Activated CD8-positive, alpha-beta memory T cell treated with anti-CD3 and anti-CD28 coated beads for 24 hours (primary cell): ENCODE measurements at regions not wholly inside any gene's neighbourhood (a gene's known extent, or its start where the extent isn't known, plus 50 kb on each side); places are given as distances from the start of the nearest gene placed in this dataset.

ENCODE experiments used
- DNase-seq: peaks from one replicate; pipeline ENCODE4 v3.0.0-alpha.2; 2020

DNA sequence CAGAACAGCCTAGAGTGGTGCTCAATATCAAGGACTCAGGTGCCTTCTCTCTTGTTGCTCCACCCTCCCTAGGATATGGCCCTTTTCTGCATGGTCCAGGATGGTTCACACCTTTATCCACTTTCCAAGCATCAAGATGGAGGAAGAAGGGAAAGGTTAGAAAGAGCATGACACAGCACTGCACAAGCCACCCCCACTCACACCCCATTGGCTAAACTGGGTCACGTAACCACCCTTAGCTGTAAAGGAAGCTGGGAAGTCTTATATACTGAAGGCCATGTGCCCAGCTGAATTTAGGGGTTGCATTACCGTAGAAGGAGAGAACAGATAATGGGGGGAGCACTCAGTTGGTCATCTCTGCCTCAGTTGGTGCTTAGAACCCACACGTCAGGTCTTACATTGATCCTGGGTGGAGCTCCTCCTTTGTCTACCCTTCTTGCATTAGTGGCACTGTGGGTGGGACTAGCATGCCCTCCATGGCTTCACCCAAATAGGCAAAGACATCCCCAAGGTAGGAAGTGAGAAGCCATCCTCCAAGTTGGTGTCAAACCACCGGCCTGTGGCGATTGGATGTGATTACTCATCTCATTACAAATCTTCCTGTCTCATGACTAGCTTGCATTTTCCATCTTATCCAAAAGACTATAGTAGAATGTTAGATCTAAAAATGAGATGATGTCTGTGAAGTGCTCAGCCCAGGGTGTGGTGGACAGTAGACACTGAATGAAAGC, 248.5 kb downstream of the HAUS1 start:
- no peak for DNase-seq

- no peak for DNase-seq
Observed at GRCh38 chr18:46353460-46353859, 249.3 kb downstream of the HAUS1 start.

GRCh38 chr18:46356278-46357033, 252.3 kb downstream of the HAUS1 start:
- DNase-seq, result no peak

- no peak for DNase-seq
Observed at GRCh38 chr18:46360102-46360699, 256.0 kb downstream of the HAUS1 start.

DNA sequence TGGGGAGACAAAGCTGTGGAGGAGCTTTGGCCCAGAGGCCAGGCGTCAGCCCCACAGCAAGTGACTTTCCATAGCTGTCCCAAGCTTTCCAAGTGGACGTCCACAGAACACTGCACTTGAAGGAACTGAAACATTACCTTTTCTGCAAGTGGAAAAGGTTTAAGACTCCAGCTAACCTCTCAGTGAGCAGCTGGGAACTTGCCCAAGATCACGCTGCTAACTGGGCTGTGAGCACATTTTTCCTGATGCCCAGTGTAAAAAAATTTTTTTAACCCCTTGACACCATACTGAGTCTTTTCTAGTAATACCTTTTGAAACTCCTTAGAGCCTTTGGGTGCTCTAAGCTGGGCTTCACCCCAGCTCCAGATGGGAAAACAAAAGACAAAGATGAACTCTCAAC, 256.7 kb downstream of the HAUS1 start:
- DNase-seq, result no peak

DNA sequence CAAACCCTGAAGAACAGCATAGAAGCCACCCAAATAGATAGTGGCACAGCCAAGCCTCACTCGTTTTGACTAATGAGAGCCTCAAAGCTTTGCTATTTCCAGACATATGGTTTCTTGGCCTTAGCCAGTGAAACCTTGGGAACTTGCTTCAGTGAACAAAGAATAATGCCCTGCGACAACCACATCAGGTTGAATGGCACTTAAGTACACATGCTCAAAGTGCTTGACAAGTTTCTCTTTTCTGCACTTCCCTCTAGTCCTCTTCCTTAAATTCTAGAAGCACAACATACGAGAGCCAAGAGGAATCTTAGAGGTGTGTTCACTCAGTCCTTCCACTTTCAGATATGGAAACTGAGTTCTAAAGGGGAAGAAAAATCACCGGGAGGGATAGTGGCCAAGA, 258.3 kb downstream of the HAUS1 start:
- no peak for DNase-seq

GRCh38 chr18:46364048-46364447, 259.9 kb downstream of the HAUS1 start:
- DNase-seq, result no peak

DNA sequence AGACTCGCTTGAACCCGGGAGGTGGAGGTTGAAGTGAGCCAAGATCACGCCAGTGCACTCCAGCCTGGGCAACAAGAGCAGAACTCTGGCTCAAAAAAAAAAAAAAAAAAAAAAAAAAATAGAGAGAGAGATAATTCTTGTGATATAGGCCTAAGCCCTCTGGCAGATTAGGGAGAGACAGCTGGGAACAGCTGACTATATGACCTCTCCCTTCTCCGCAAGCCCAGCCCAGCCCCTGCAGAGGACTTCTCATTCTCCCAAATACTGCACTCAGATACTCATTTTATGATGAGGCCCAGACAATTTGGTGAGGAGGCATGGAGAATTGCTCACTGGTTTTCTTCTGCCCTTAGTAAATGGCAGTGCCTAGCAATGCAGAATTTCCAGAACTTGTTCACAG, 262.0 kb downstream of the HAUS1 start:
- DNase-seq, result no peak

DNA sequence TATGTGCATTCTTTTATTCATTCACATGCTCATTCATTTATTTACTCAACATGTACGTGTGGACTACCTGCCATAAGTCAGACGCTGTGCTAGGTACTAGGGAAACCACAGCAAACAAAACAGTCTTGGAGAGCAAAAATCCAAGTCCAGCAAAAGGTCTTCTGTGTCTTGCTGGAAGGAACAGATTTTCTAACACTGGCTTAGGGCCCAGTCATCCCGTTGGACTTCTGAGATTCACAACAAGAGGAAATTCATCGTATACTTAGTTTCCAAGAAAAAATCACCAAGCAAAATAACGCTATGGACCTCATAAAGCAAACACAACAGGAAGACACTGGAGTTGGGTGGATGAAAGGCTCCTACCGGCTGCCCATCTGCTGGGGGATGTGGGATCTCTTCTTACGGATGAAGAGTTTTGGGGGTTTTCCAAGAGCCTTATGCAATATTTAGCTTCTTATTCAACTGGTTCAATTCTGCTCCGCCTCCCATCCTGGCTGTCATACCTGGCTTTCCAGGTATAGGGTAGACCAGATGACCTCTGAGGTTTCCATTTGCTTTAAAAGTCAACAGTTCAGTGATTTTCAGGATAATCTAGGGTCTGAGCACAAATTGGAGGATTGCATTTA, 262.7 kb downstream of the HAUS1 start:
- no peak for DNase-seq

- no peak for DNase-seq
Observed at GRCh38 chr18:46369323-46369722, 265.1 kb downstream of the HAUS1 start.

DNA sequence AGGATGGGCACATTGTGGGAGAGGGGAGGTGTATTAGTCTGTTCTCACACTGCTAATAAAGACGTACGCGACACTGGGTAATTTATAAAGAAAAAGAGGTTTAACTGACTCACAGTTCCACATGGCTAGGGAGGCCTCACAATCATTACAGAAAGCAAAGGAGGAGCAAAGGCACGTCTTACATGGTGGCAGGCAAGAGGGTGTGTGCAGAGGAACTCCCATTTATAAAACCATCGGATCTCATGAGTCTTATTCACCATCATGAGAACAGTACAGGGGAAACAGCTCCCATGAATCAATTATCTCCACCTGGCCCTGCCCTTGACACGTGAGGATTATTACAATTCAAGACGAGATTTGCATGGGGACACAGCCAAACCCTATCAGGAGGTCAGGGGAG, 266.7 kb downstream of the HAUS1 start:
- no peak for DNase-seq

- no peak for DNase-seq
Observed at GRCh38 chr18:46372670-46373069, 268.5 kb downstream of the HAUS1 start.

DNA sequence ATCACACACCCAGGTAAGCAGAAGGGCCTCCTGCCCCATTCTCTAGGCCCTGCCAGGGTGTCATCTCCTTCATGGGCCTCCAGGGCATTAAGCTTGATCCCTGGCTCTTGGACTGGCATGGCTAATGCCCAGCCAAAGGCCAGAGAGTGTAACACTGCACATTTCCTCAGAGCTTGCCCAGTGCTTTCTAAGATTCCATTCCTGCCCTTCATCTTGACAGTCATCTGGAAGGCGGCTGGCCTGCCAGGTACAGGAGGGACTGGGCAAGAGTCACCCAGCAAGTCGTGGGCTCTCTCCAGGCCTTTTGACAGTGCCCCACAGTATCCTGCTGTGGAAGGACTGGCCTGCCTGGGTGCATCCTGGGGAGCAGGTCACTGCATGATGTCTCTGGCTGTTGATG, 268.9 kb downstream of the HAUS1 start:
- DNase-seq, result no peak

DNA sequence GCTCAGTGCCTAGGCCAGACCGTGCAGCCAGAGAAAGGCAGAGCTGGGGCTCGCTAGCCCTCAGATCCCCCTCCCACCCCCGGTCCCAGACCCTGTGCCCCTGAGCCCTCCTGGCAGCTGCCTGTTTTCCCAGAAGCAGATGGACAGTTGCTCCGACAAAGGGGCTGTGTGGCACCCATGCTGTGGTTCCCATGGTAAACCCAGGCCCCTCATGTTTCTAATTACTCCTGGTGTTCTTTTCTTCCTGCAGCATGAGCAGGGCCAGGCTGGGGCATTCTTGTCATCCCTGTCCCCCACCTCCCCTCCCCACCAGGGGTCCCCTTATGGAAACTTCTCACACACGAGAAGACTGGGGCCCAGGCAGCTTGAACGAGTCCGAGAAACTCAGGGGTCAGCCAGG, 269.6 kb downstream of the HAUS1 start:
- DNase-seq, result no peak

GRCh38 chr18:46374850-46375249, 270.7 kb downstream of the HAUS1 start:
- DNase-seq, result no peak

- DNase-seq, result no peak
Observed at GRCh38 chr18:46377557-46377956, 273.4 kb downstream of the HAUS1 start.

DNA sequence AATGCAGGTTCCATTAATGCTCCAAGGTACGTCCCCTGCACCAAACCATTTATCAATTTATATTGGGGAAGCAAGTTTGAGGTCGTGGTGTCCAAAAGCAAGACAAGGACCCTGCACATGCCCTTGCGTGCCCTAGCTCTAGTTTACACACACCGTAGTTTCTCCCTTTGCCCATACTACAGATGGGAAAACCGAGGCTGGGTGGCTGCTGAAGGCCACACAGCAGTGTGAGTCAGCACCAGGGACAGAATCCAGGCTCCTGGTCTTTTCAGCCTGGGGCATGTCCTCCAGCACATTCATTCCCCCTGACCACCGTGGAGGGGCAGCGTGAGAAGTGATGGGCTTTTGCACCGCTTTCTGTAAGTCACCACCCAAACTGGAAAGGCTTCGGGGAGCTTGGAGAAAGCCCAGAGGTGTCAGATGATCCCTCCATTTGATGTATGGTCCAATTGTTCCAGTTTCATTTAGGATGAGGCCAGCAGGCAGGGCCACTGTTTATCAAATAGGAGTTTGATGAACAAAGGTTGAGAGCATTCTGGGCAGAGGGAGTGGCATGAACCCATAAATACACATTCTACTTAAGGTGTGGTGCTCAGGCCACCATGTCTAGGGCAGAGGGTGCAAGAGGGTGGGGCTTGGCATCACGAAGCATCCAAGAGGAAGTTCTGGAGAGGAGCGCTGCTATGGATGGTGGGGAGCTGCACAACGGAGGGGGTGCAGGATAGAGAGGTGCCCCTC, 274.1 kb downstream of the HAUS1 start:
- no peak for DNase-seq

GRCh38 chr18:46378864-46379207, 274.7 kb downstream of the HAUS1 start:
- DNase-seq, result no peak

- DNase-seq, result no peak
Observed at GRCh38 chr18:46379323-46379950, 275.3 kb downstream of the HAUS1 start.

GRCh38 chr18:46385124-46385523, 271.9 kb downstream of the LOXHD1 start:
- DNase-seq, result no peak

- no peak for DNase-seq
Observed at GRCh38 chr18:46386788-46387187, 270.2 kb downstream of the LOXHD1 start.

- DNase-seq, result no peak
Observed at GRCh38 chr18:46387441-46388131, 269.4 kb downstream of the LOXHD1 start.
